Caco-2 (cell line): ENCODE measurements at regions not wholly inside any gene's neighbourhood (a gene's known extent, or its start where the extent isn't known, plus 50 kb on each side); places are given as distances from the start of the nearest gene placed in this dataset.

ENCODE experiments used
- BruUV-seq: library from RNA; stranded (reverse); fragments of 400-500 nt; replicated peaks from 2 replicates; lab custom pipeline; 2021; lab: Mats Ljungman, UMichigan
- CTCF ChIA-PET: fragments of 300-600 bp; sonication (Branson Sonifier 250); formaldehyde crosslinking; loops from one replicate; lab custom pipeline; 2022; ENCODE audit warnings: antibody characterized with exemption; lab: Charles Lee
- POLR2A ChIA-PET: fragments of 300-600 bp; sonication (Branson Sonifier 250); formaldehyde crosslinking; loops from one replicate; lab custom pipeline; 2022; ENCODE audit warnings: antibody characterized with exemption; lab: Charles Lee
- DNase-seq, 2 experiments: peaks; one replicate each; pipeline versions ENCODE4 v3.0.0 to v3.0.0-alpha.2; 2020 to 2022
- H3K27me3 ChIP-seq: replicated peaks from 2 replicates; pipeline ENCODE4 v1.6.0; 2011; ENCODE audit warnings: low read length; ENCODE audit not compliant: control insufficient read depth, insufficient read depth
- H3K36me3 ChIP-seq: 2 replicates; pipeline ENCODE4 v1.5.1; 2011; ENCODE audit warnings: low read length; ENCODE audit not compliant: control insufficient read depth, insufficient read depth
- H3K4me1 ChIP-seq: fragments of 250-450 bp; sonication (Bioruptor Pico); 2 replicates; pipeline ENCODE4 v1.5.1; 2020; ENCODE audit warnings: mild to moderate bottlenecking
- H3K4me3 ChIP-seq: 2 replicates; pipeline ENCODE4 v1.5.1; 2011; ENCODE audit warnings: low read depth, mild to moderate bottlenecking, control low read depth, low read length
- H3K9me3 ChIP-seq: fragments of 250-450 bp; sonication (Bioruptor Pico); 2 replicates; pipeline ENCODE4 v1.5.1; 2020; ENCODE audit warnings: mild to moderate bottlenecking, moderate library complexity
- H3K27ac Mint-ChIP-seq: one replicate; pipeline ENCODE4 v1.8.0; 2022; ENCODE audit warnings: mixed read lengths; ENCODE audit not compliant: unreplicated experiment
- H3K27me3 Mint-ChIP-seq: one replicate; pipeline ENCODE4 v1.8.0; 2022; ENCODE audit warnings: mixed read lengths; ENCODE audit not compliant: insufficient read depth, unreplicated experiment
- H3K36me3 Mint-ChIP-seq: one replicate; pipeline ENCODE4 v1.8.0; 2022; ENCODE audit warnings: mild to moderate bottlenecking, mixed read lengths; ENCODE audit not compliant: insufficient read depth, unreplicated experiment
- H3K4me1 Mint-ChIP-seq: one replicate; pipeline ENCODE4 v1.8.0; 2022; ENCODE audit warnings: low read depth, mixed read lengths; ENCODE audit not compliant: unreplicated experiment
- H3K4me3 Mint-ChIP-seq: one replicate; pipeline ENCODE4 v1.8.0; 2022; ENCODE audit warnings: mild to moderate bottlenecking, moderate library complexity, mixed read lengths; ENCODE audit not compliant: unreplicated experiment
- H3K9me3 Mint-ChIP-seq: one replicate; pipeline ENCODE4 v1.8.0; 2022; ENCODE audit warnings: mixed read lengths; ENCODE audit not compliant: unreplicated experiment
- intact Hi-C: fragments of 100-400 bp; cut with micrococcal nuclease; formaldehyde crosslinking; loops from one replicate; pipeline ENCODE4 v1.10.0; 2022; ENCODE audit not compliant: unreplicated experiment
- TF ChIP-seq, protein P1 (sequence below), 2 experiments: fragments of 200-600 bp in 1 of 2; IDR thresholded peaks; 1 replicate in 1 of 2; 2 replicates in 1 of 2; pipeline versions ENCODE4 v1.5.1 to v1.8.0; 2011 to 2022; ENCODE audit warnings: antibody characterized with exemption in 1 of 2, control low read depth in 1 of 2, inconsistent platforms in 1 of 2, low read depth in 1 of 2, low read length in 1 of 2, mild to moderate bottlenecking in 1 of 2, moderate library complexity in 1 of 2; ENCODE audit not compliant: insufficient read depth in 1 of 2, severe bottlenecking in 1 of 2, unreplicated experiment in 1 of 2

GRCh38 chr10:2878818-2879217 is 188.5 kb upstream of the PFKP start:
- Mint-ChIP-seq H3K9me3 (no peaks in the 10 kb centered on the region), H3K36me3 (no peaks in the 10 kb centered on the region), H3K4me3 (no peak overlapping the region), H3K27ac (no peak overlapping the region), H3K27me3 (peaks cover 19% of the 10 kb centered on the region), H3K4me1 (no peaks in the 10 kb centered on the region)
- intact Hi-C loops = no loop called here
- POLR2A ChIA-PET = no interaction called here
- Histone ChIP-seq H3K36me3 (no peaks in the 10 kb centered on the region), H3K4me1 (no peaks in the 10 kb centered on the region), H3K27me3 (no peaks in the 10 kb centered on the region; the same call in 1 of the 2 replicates), H3K9me3 (no peaks in the 10 kb centered on the region), H3K4me3 (no peak overlapping the region)
- no peak for DNase-seq
- CTCF ChIA-PET = no interaction called here
- no TSS peak for BruUV-seq
- TF ChIP-seq, protein P1, sequence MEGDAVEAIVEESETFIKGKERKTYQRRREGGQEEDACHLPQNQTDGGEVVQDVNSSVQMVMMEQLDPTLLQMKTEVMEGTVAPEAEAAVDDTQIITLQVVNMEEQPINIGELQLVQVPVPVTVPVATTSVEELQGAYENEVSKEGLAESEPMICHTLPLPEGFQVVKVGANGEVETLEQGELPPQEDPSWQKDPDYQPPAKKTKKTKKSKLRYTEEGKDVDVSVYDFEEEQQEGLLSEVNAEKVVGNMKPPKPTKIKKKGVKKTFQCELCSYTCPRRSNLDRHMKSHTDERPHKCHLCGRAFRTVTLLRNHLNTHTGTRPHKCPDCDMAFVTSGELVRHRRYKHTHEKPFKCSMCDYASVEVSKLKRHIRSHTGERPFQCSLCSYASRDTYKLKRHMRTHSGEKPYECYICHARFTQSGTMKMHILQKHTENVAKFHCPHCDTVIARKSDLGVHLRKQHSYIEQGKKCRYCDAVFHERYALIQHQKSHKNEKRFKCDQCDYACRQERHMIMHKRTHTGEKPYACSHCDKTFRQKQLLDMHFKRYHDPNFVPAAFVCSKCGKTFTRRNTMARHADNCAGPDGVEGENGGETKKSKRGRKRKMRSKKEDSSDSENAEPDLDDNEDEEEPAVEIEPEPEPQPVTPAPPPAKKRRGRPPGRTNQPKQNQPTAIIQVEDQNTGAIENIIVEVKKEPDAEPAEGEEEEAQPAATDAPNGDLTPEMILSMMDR (IDR thresholded peaks at IDR 0.05; ENCODE audit: insufficient read depth in 1 of 2, low read depth in 1 of 2, low read length in 1 of 2, severe bottlenecking in 1 of 2, unreplicated experiment in 1 of 2) = no peak

GRCh38 chr10:2876032-2876431 is 191.3 kb upstream of the PFKP start:
- Mint-ChIP-seq H3K27ac (no peak overlapping the region), H3K36me3 (no peaks in the 10 kb centered on the region), H3K4me1 (no peaks in the 10 kb centered on the region), H3K9me3 (no peaks in the 10 kb centered on the region), H3K27me3 (peaks cover 27% of the 10 kb centered on the region), H3K4me3 (no peak overlapping the region)
- TF ChIP-seq, protein P1 (IDR thresholded peaks at IDR 0.05; ENCODE audit: insufficient read depth in 1 of 2, low read depth in 1 of 2, low read length in 1 of 2, severe bottlenecking in 1 of 2, unreplicated experiment in 1 of 2) = no peak
- POLR2A ChIA-PET = no interaction called here
- Histone ChIP-seq H3K9me3 (no peaks in the 10 kb centered on the region), H3K4me1 (no peaks in the 10 kb centered on the region), H3K4me3 (no peak overlapping the region), H3K27me3 (no peaks in the 10 kb centered on the region; the same call in 1 of the 2 replicates), H3K36me3 (no peaks in the 10 kb centered on the region)
- CTCF ChIA-PET = no interaction called here
- intact Hi-C loops = no loop called here
- BruUV-seq = no TSS peak
- DNase-seq = no peak

GRCh38 chr10:2874963-2875362 is 192.4 kb upstream of the PFKP start:
- Histone ChIP-seq H3K4me3 (no peak overlapping the region), H3K36me3 (no peaks in the 10 kb centered on the region), H3K9me3 (no peaks in the 10 kb centered on the region), H3K27me3 (no peaks in the 10 kb centered on the region), H3K4me1 (no peaks in the 10 kb centered on the region)
- TF ChIP-seq, protein P1 (IDR thresholded peaks at IDR 0.05; ENCODE audit: insufficient read depth in 1 of 2, low read depth in 1 of 2, low read length in 1 of 2, severe bottlenecking in 1 of 2, unreplicated experiment in 1 of 2) = no peak
- Mint-ChIP-seq H3K36me3 (no peaks in the 10 kb centered on the region), H3K9me3 (no peaks in the 10 kb centered on the region), H3K4me1 (no peaks in the 10 kb centered on the region), H3K27me3 (peaks cover 20% of the 10 kb centered on the region), H3K27ac (no peak overlapping the region), H3K4me3 (no peak overlapping the region)
- BruUV-seq = no TSS peak
- POLR2A ChIA-PET = no interaction called here
- CTCF ChIA-PET = no interaction called here
- DNase-seq = no peak
- intact Hi-C loops = no loop called here
